Adrenal gland (tissue), 9 donors: ENCODE measurements at regions not wholly inside any gene's neighbourhood (a gene's known extent, or its start where the extent isn't known, plus 50 kb on each side); places are given as distances from the start of the nearest gene placed in this dataset.

ENCODE experiments used
- DNase-seq, 7 donors: peaks; one replicate each; pipeline ENCODE4 v3.0.0-alpha.2; 2019 to 2020
- H3K27ac ChIP-seq, 5 donors: fragments of 200-600 bp; sonication (generic) in 4 of 5; 1 replicate in 3 of 5; 2 replicates in 2 of 5; pipeline versions ENCODE4 v1.5.1 to v1.8.0; 2016 to 2020; ENCODE audit warnings: mild to moderate bottlenecking in 1 of 5
- H3K27me3 ChIP-seq: fragments of 200-600 bp; 2 replicates; pipeline ENCODE4 v1.8.0; 2021
- H3K36me3 ChIP-seq, 2 donors: fragments of 200-600 bp; replicated peaks in 1 of 2; 1 replicate in 1 of 2; 2 replicates in 1 of 2; pipeline versions ENCODE4 v1.5.1 to v1.8.0; 2018 to 2022
- H3K4me1 ChIP-seq, 2 donors: fragments of 200-600 bp; replicated peaks in 1 of 2; 1 replicate in 1 of 2; 2 replicates in 1 of 2; pipeline versions ENCODE4 v1.5.1 to v1.8.0; 2018 to 2021
- H3K4me3 ChIP-seq, 4 donors: fragments of 200-600 bp; sonication (generic) in 3 of 4; one replicate each; pipeline ENCODE4 v1.5.1; 2016 to 2018
- H3K9me3 ChIP-seq, 3 donors: fragments of 200-600 bp; sonication (generic) in 1 of 3; replicated peaks in 1 of 3; 1 replicate in 2 of 3; 2 replicates in 1 of 3; pipeline versions ENCODE4 v1.5.1 to v1.8.0; 2016 to 2021
- POLR2A ChIP-seq, 2 donors: fragments of 450-650 bp; IDR thresholded peaks; one replicate each; pipeline ENCODE4 v1.6.1; 2017; ENCODE audit warnings: antibody characterized with exemption in 2 of 2, mild to moderate bottlenecking in 2 of 2, moderate library complexity in 1 of 2
- WGBS, 4 donors: extraction: QIAGEN DNeasy Blood & Tissue Kit in 2 of 4; methylation state at CpG; one replicate each; pipeline versions ENCODE4 v1.1.5 to v1.1.7; 2013 to 2017; 5-methylcytosine and 5-hydroxymethylcytosine counted together
- intact Hi-C, 2 donors: fragments of 100-400 bp; cut with DNase I; formaldehyde crosslinking; loops; one replicate each; pipeline versions ENCODE4 v1.14.1 to v1.15.0; 2022 to 2023
- TF ChIP-seq, protein P1 (sequence below), 6 experiments: fragments of 450-650 bp in 4 of 6; fragments of 200-600 bp in 2 of 6; sonication (generic) in 1 of 6; IDR thresholded peaks; 1 replicate in 5 of 6; 2 replicates in 1 of 6; pipeline versions ENCODE4 v1.5.1 to v1.8.0; 2016 to 2021; ENCODE audit warnings: antibody characterized with exemption in 6 of 6, mild to moderate bottlenecking in 2 of 6, moderate library complexity in 1 of 6
- donor health status: healthy with polysubstance abuse.
- donor health status: Bipolar disorder and iron deficiency.
- donor health status: DM: yes; HTN: yes; CAD: no.
- donor health status: DM: no; HTN: no; CAD: no.
- donor health status: DM: no; HTN: no; CAD: no.

DNA sequence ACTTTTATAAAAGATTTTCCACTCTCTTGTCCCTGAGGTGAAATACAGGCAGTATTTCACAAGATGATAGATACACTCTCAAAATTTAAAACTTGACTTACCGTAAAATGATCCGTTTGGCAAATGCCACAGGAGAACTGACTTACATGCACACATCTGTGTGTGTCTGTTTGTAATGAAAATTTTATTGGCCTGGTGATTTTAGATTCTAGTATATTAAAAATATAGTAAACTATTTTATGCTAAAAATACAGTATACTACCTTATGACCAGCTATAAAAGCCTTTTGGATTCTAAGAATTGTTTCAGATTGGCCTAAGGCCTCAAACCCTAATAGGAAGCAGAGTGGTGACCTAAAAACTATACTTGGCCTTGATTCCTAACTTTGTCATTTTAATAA lies 362.7 kb downstream of the IPMK start:
- 89 to 95% (median 92%) methylated on average over 2 of the region's 2 CpGs for WGBS, 4 donors
- DNase-seq: no peak
- Histone ChIP-seq H3K27me3 (no peaks in the 10 kb centered on the region), H3K4me3 (no peak overlapping the region), H3K4me1 (no peaks in the 10 kb centered on the region), H3K36me3 (no peaks in the 10 kb centered on the region), H3K9me3 (peaks cover 0 to 5% (median 0%) of the 10 kb centered on the region in 3 donors), H3K27ac (no peak overlapping the region)
- intact Hi-C loops: no loop called here
- TF ChIP-seq, protein P1, sequence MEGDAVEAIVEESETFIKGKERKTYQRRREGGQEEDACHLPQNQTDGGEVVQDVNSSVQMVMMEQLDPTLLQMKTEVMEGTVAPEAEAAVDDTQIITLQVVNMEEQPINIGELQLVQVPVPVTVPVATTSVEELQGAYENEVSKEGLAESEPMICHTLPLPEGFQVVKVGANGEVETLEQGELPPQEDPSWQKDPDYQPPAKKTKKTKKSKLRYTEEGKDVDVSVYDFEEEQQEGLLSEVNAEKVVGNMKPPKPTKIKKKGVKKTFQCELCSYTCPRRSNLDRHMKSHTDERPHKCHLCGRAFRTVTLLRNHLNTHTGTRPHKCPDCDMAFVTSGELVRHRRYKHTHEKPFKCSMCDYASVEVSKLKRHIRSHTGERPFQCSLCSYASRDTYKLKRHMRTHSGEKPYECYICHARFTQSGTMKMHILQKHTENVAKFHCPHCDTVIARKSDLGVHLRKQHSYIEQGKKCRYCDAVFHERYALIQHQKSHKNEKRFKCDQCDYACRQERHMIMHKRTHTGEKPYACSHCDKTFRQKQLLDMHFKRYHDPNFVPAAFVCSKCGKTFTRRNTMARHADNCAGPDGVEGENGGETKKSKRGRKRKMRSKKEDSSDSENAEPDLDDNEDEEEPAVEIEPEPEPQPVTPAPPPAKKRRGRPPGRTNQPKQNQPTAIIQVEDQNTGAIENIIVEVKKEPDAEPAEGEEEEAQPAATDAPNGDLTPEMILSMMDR (IDR thresholded peaks at IDR 0.05): no peak
- no peak for TF ChIP-seq POLR2A (IDR thresholded peaks at IDR 0.05)

DNA sequence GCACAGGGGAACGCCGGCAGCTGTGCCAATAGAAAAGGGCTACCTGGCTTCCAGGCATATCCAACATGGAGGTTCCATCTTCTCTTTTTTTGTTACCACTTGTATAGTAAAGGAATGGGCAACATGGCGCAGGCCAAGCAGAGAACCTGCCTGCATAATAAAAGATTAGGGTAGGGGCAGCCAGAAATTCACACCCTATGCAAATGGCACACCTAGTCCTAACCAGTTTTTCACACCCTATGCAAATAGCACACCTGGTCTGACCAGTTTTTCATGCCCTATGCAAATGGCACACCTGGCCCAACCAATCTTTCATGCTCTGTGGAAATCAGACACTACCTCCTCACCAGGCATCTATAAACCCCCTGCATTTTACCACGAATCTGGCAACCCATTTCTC lies 369.5 kb downstream of the IPMK start:
- Histone ChIP-seq H3K9me3 (peaks cover 0 to 5% (median 0%) of the 10 kb centered on the region in 3 donors), H3K27me3 (no peaks in the 10 kb centered on the region), H3K4me1 (no peaks in the 10 kb centered on the region), H3K27ac (no peak overlapping the region), H3K36me3 (no peaks in the 10 kb centered on the region), H3K4me3 (no peak overlapping the region)
- no peak for DNase-seq
- 74 to 83% (median 80%) methylated on average over 4 of the region's 4 CpGs for WGBS, 4 donors
- TF ChIP-seq, protein P1 (IDR thresholded peaks at IDR 0.05): no peak
- TF ChIP-seq POLR2A (IDR thresholded peaks at IDR 0.05): no peak
- intact Hi-C loops: no loop called here

- 88 to 90% (median 89%) methylated on average over 6 of the region's 6 CpGs for WGBS, 4 donors
- Histone ChIP-seq H3K4me3 (no peak overlapping the region), H3K27ac (no peak overlapping the region), H3K9me3 (peaks cover 0 to 5% (median 0%) of the 10 kb centered on the region in 3 donors), H3K36me3 (no peaks in the 10 kb centered on the region), H3K4me1 (no peaks in the 10 kb centered on the region), H3K27me3 (no peaks in the 10 kb centered on the region)
- intact Hi-C loops: no loop called here
- DNase-seq: no peak
- no peak for TF ChIP-seq POLR2A (IDR thresholded peaks at IDR 0.05)
- TF ChIP-seq, protein P1 (IDR thresholded peaks at IDR 0.05): no peak
Observed at GRCh38 chr10:57897611-57898010, 370.1 kb downstream of the IPMK start.

DNA sequence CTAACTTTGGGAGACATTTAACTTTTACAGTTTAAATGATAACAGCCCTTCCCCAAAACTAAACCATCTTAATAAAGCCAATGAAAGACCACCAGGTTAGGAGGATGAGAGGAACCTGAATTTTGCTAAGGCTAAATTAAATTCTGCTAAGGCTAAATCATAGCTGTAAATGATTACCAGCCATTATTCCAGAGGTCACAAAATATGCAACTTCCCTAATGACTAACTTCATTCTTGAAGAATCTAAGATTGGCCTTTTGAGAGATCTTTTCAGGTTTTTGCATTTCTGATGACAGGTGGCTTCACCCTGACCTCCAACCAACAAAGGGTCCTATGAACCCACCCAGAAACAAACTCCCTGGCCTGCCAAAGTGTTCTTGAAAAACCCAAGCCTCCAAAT lies 373.3 kb downstream of the IPMK start:
- Histone ChIP-seq H3K4me1 (no peaks in the 10 kb centered on the region), H3K9me3 (no peaks in the 10 kb centered on the region), H3K27ac (no peak overlapping the region), H3K27me3 (no peaks in the 10 kb centered on the region), H3K36me3 (no peaks in the 10 kb centered on the region), H3K4me3 (no peak overlapping the region)
- intact Hi-C loops: no loop called here
- TF ChIP-seq, protein P1 (IDR thresholded peaks at IDR 0.05): no peak
- TF ChIP-seq POLR2A (IDR thresholded peaks at IDR 0.05): no peak
- DNase-seq: no peak
